Adrenal gland (tissue), 5 donors: ENCODE measurements at regions not wholly inside any gene's neighbourhood (a gene's known extent, or its start where the extent isn't known, plus 50 kb on each side); places are given as distances from the start of the nearest gene placed in this dataset.

Source experiments
- CTCF ChIP-seq, 6 experiments: fragments of 450-650 bp in 4 of 6; fragments of 200-600 bp in 2 of 6; sonication (generic) in 1 of 6; IDR thresholded peaks; 1 replicate in 5 of 6; 2 replicates in 1 of 6; pipeline versions ENCODE4 v1.5.1 to v1.8.0; 2016 to 2021; ENCODE audit warnings: antibody characterized with exemption in 6 of 6, mild to moderate bottlenecking in 2 of 6, moderate library complexity in 1 of 6
- POLR2A ChIP-seq, 2 donors: fragments of 450-650 bp; IDR thresholded peaks; one replicate each; pipeline ENCODE4 v1.6.1; 2017; ENCODE audit warnings: antibody characterized with exemption in 2 of 2, mild to moderate bottlenecking in 2 of 2, moderate library complexity in 1 of 2
- donor health status: DM: no; HTN: no; CAD: no.

GRCh38 chr1:107004421-107004820, 52.1 kb upstream of the PRMT6 start:
- TF ChIP-seq CTCF (IDR thresholded peaks at IDR 0.05), result no peak
- TF ChIP-seq POLR2A (IDR thresholded peaks at IDR 0.05), result no peak
